ENCODE measurements at regions not wholly inside any gene's neighbourhood (a gene's known extent, or its start where the extent isn't known, plus 50 kb on each side); places are given as distances from the start of the nearest gene placed in this dataset.

DNA sequence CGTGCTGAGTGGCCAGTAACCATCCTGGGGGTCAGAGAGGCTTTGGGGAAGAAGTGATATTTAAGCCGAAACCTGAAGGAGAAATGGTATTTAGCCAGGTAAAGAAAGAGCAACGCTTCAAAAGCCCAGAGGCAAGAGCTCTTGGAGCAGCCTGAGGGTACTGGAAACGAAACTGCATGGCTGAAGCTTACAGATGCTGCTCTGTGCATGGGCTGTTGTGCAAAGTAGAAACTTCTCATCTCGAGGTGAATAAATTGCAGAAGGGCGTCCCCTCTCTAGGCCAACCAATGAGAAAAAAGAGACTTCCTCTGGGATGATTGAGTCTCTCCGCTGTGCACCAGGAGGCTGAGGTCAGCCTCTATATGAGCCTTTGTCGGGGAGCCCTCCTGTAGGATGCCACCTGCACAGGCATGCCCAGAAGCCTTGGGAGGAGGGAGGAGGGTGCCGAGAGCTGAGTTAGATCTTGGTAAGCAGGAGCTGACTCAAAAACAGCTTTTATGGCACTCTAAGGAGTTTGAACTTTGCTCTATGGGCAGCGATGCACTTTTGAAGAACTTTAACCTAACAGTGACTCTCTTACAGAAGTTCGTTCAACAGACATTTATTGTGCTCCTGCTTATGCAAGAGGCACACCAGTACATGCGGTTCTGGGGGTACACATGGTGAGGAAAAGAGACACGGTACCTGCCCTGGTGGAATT is 61.6 kb upstream of the EDN1 start:
- TF ChIP-seq, protein P1, sequence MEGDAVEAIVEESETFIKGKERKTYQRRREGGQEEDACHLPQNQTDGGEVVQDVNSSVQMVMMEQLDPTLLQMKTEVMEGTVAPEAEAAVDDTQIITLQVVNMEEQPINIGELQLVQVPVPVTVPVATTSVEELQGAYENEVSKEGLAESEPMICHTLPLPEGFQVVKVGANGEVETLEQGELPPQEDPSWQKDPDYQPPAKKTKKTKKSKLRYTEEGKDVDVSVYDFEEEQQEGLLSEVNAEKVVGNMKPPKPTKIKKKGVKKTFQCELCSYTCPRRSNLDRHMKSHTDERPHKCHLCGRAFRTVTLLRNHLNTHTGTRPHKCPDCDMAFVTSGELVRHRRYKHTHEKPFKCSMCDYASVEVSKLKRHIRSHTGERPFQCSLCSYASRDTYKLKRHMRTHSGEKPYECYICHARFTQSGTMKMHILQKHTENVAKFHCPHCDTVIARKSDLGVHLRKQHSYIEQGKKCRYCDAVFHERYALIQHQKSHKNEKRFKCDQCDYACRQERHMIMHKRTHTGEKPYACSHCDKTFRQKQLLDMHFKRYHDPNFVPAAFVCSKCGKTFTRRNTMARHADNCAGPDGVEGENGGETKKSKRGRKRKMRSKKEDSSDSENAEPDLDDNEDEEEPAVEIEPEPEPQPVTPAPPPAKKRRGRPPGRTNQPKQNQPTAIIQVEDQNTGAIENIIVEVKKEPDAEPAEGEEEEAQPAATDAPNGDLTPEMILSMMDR (IDR thresholded peaks at IDR 0.05), result peak in 1 of 6 experiments; percentile 14
- TF ChIP-seq POLR2A (IDR thresholded peaks at IDR 0.05), result no peak
